H9 (cell line): ENCODE measurements at regions not wholly inside any gene's neighbourhood (a gene's known extent, or its start where the extent isn't known, plus 50 kb on each side); places are given as distances from the start of the nearest gene placed in this dataset.

Source experiments
- DNase-seq: peaks from one replicate; pipeline ENCODE4 v3.0.0-alpha.2; 2017
- H2AFZ ChIP-seq: one replicate; pipeline ENCODE4 v1.6.1; 2013; ENCODE audit warnings: mild to moderate bottlenecking, low read length, control low read depth, moderate library complexity
- H2AK5ac ChIP-seq: 2 replicates; pipeline ENCODE4 v1.6.1; 2013; ENCODE audit warnings: low read length, control low read depth, mixed read lengths; ENCODE audit not compliant: insufficient read length
- H2BK120ac ChIP-seq: one replicate; pipeline ENCODE4 v1.6.1; 2013; ENCODE audit warnings: low read depth, mild to moderate bottlenecking, low read length, control low read depth, inconsistent platforms; ENCODE audit not compliant: poor library complexity, severe bottlenecking
- H2BK12ac ChIP-seq: 2 replicates; pipeline ENCODE4 v1.6.1; 2013; ENCODE audit warnings: low read length, control low read depth, mixed read lengths, low read depth; ENCODE audit not compliant: insufficient read length
- H2BK15ac ChIP-seq: 2 replicates; pipeline ENCODE4 v1.6.1; 2013; ENCODE audit warnings: low read depth, low read length, control low read depth
- H2BK20ac ChIP-seq: one replicate; pipeline ENCODE4 v1.6.1; 2013; ENCODE audit warnings: low read depth, mild to moderate bottlenecking, low read length, control low read depth, inconsistent platforms; ENCODE audit not compliant: poor library complexity, severe bottlenecking
- H2BK5ac ChIP-seq: 2 replicates; pipeline ENCODE4 v1.6.1; 2013; ENCODE audit warnings: low read length, control low read depth, mixed read lengths; ENCODE audit not compliant: insufficient read length
- H3K14ac ChIP-seq: 2 replicates; pipeline ENCODE4 v1.6.1; 2013; ENCODE audit warnings: low read length, control low read depth; ENCODE audit not compliant: insufficient read depth
- H3K18ac ChIP-seq: 2 replicates; pipeline ENCODE4 v1.6.1; 2013; ENCODE audit warnings: low read depth, mild to moderate bottlenecking, mixed read lengths, low read length, control low read depth; ENCODE audit not compliant: insufficient read length
- H3K23ac ChIP-seq: 2 replicates; pipeline ENCODE4 v1.6.1; 2013; ENCODE audit warnings: low read length, control low read depth, mixed read lengths, low read depth; ENCODE audit not compliant: insufficient read length
- H3K23me2 ChIP-seq: 2 replicates; pipeline ENCODE4 v1.6.1; 2013; ENCODE audit warnings: low read depth, mild to moderate bottlenecking, mixed read lengths, low read length, control low read depth; ENCODE audit not compliant: insufficient read length, poor library complexity, severe bottlenecking
- H3K27ac ChIP-seq: 2 replicates; pipeline ENCODE4 v1.5.1; 2013; ENCODE audit warnings: low read length, control low read depth, mixed read lengths, low read depth; ENCODE audit not compliant: insufficient read length
- H3K27me3 ChIP-seq: 2 replicates; pipeline ENCODE4 v1.6.1; 2013; ENCODE audit warnings: low read length, control low read depth, inconsistent platforms; ENCODE audit not compliant: insufficient read depth
- H3K4ac ChIP-seq: 2 replicates; pipeline ENCODE4 v1.6.1; 2013; ENCODE audit warnings: low read depth, mild to moderate bottlenecking, control low read depth, inconsistent platforms, low read length, moderate library complexity
- H3K4me1 ChIP-seq: 2 replicates; pipeline ENCODE4 v1.6.1; 2013; ENCODE audit warnings: low read length, control low read depth, inconsistent platforms; ENCODE audit not compliant: insufficient read depth
- H3K4me2 ChIP-seq: 2 replicates; pipeline ENCODE4 v1.6.1; 2013; ENCODE audit warnings: low read length, control low read depth, mixed read lengths; ENCODE audit not compliant: insufficient read length, insufficient read depth
- H3K56ac ChIP-seq: 2 replicates; pipeline ENCODE4 v1.6.1; 2013; ENCODE audit warnings: low read depth, mild to moderate bottlenecking, mixed read lengths, low read length, control low read depth; ENCODE audit not compliant: insufficient read length
- H3K79me1 ChIP-seq: 2 replicates; pipeline ENCODE4 v1.6.1; 2013; ENCODE audit warnings: low read depth, mild to moderate bottlenecking, moderate library complexity, low read length, control low read depth, inconsistent platforms; ENCODE audit not compliant: insufficient read depth, poor library complexity, severe bottlenecking
- H3K79me2 ChIP-seq: 2 replicates; pipeline ENCODE4 v1.6.1; 2013; ENCODE audit warnings: low read length, control low read depth, inconsistent platforms; ENCODE audit not compliant: insufficient read depth
- H3K9ac ChIP-seq: 2 replicates; pipeline ENCODE4 v1.6.1; 2013; ENCODE audit warnings: low read length, control low read depth, mixed read lengths; ENCODE audit not compliant: insufficient read length; ENCODE audit errors: extremely low read depth
- H3K9me3 ChIP-seq: one replicate; pipeline ENCODE4 v1.6.1; 2013; ENCODE audit warnings: low read depth, low read length, inconsistent platforms; ENCODE audit not compliant: control insufficient read depth
- H3T11ph ChIP-seq: one replicate; pipeline ENCODE4 v1.6.1; 2013; ENCODE audit warnings: mild to moderate bottlenecking, low read length, control low read depth, inconsistent platforms
- H4K20me1 ChIP-seq: one replicate; pipeline ENCODE4 v1.6.1; 2013; ENCODE audit not compliant: control insufficient read depth, insufficient read length, insufficient read depth
- H4K5ac ChIP-seq: 2 replicates; pipeline ENCODE4 v1.6.1; 2013; ENCODE audit warnings: low read depth, mild to moderate bottlenecking, mixed read lengths, low read length, control low read depth; ENCODE audit not compliant: insufficient read length
- H4K8ac ChIP-seq: replicated peaks from 2 replicates; pipeline ENCODE4 v1.6.1; 2013; ENCODE audit warnings: low read length, control low read depth, mixed read lengths, low read depth; ENCODE audit not compliant: insufficient read length
- H4K91ac ChIP-seq: 2 replicates; pipeline ENCODE4 v1.6.1; 2013; ENCODE audit warnings: low read depth, mild to moderate bottlenecking, moderate library complexity, mixed read lengths, low read length, control low read depth; ENCODE audit not compliant: insufficient read length
- H3K27ac Mint-ChIP-seq, 3 experiments: 2 replicates in 2 of 3; 3 replicates in 1 of 3; pipeline ENCODE4 v1.8.0; 2020 to 2021; ENCODE audit warnings: mixed read lengths in 3 of 3, mild to moderate bottlenecking in 1 of 3, moderate library complexity in 1 of 3
- H3K27me3 Mint-ChIP-seq: 2 replicates; pipeline ENCODE4 v1.8.0; 2021; ENCODE audit warnings: low read depth, mild to moderate bottlenecking, moderate library complexity, mixed read lengths
- H3K36me3 Mint-ChIP-seq, 3 experiments: 2 replicates in 2 of 3; 3 replicates in 1 of 3; pipeline ENCODE4 v1.8.0; 2020 to 2021; ENCODE audit warnings: low read depth in 3 of 3, mixed read lengths in 3 of 3; ENCODE audit not compliant: insufficient read depth in 1 of 3
- H3K4me1 Mint-ChIP-seq, 2 experiments: 2 replicates each; pipeline ENCODE4 v1.8.0; 2020; ENCODE audit warnings: mixed read lengths in 2 of 2
- H3K4me3 Mint-ChIP-seq, 2 experiments: 2 replicates in 1 of 2; 3 replicates in 1 of 2; pipeline ENCODE4 v1.8.0; 2020 to 2021; ENCODE audit warnings: mild to moderate bottlenecking in 2 of 2, mixed read lengths in 2 of 2, moderate library complexity in 1 of 2
- H3K9me3 Mint-ChIP-seq, 2 experiments: 2 replicates in 1 of 2; 3 replicates in 1 of 2; pipeline ENCODE4 v1.8.0; 2020; ENCODE audit warnings: mild to moderate bottlenecking in 2 of 2, mixed read lengths in 2 of 2, moderate library complexity in 1 of 2
- CTCF ChIP-seq: fragments of 200-600 bp; sonication (generic); conservative IDR thresholded peaks from 3 replicates; pipeline ENCODE4 v1.8.0; 2021; ENCODE audit warnings: antibody characterized with exemption, mild to moderate bottlenecking
- WGBS: extraction: QIAGEN DNeasy Blood & Tissue Kit; methylation state at CpG from one replicate; pipeline ENCODE4 v1.1.7; 2013; ENCODE audit warnings: missing lambda C conversion rate, low lambda C conversion rate, mixed read lengths; ENCODE audit not compliant: insufficient read length; ENCODE audit errors: extremely low coverage; 5-methylcytosine and 5-hydroxymethylcytosine counted together

GRCh38 chr2:43068041-43068533 is 158.3 kb downstream of the ZFP36L2 start:
- H3K23ac ChIP-seq: no peak overlapping the region
- H3K56ac ChIP-seq: no peak overlapping the region
- H4K8ac ChIP-seq: no peak overlapping the region
- H4K91ac ChIP-seq: no peak overlapping the region
- H3T11ph ChIP-seq: no peak overlapping the region
- Mint-ChIP-seq H3K27me3 (peaks cover 6% of the 10 kb centered on the region; the same call in 1 of the 2 replicates), H3K4me3 (no peak overlapping the region), H3K27ac (peak overlapping the region in 2 of 3 experiments; percentile 31 to 35; a peak in 2 of 7 replicates), H3K4me1 (peaks cover 4 to 14% of the 10 kb centered on the region in 2 experiments; a peak in 3 of 4 replicates), H3K36me3 (peaks cover 2 to 8% (median 2%) of the 10 kb centered on the region in 3 experiments; a peak in 6 of 7 replicates), H3K9me3 (peaks cover 8 to 9% of the 10 kb centered on the region in 2 experiments)
- H2BK20ac ChIP-seq: no peak overlapping the region
- no CpG with 5 or more reads among the region's 51 CpGs for WGBS
- H4K5ac ChIP-seq: no peak overlapping the region
- no peak overlapping the region for H2AFZ ChIP-seq
- no peaks in the 10 kb centered on the region for H3K27me3 ChIP-seq
- no peaks in the 10 kb centered on the region for H4K20me1 ChIP-seq
- H3K79me1 ChIP-seq: no peaks in the 10 kb centered on the region
- no peak overlapping the region for H2BK120ac ChIP-seq
- no peak overlapping the region for H3K14ac ChIP-seq
- H3K18ac ChIP-seq: no peak overlapping the region
- H2AK5ac ChIP-seq: no peak overlapping the region
- H3K27ac ChIP-seq: no peak overlapping the region
- H2BK12ac ChIP-seq: no peak overlapping the region
- H3K4ac ChIP-seq: no peak overlapping the region
- no peaks in the 10 kb centered on the region for H3K4me1 ChIP-seq
- DNase-seq: peak; percentile 59
- H2BK5ac ChIP-seq: no peak overlapping the region
- H3K79me2 ChIP-seq: no peaks in the 10 kb centered on the region
- H2BK15ac ChIP-seq: no peak overlapping the region
- no peak overlapping the region for H3K9ac ChIP-seq
- H3K9me3 ChIP-seq: no peaks in the 10 kb centered on the region
- H3K23me2 ChIP-seq: no peaks in the 10 kb centered on the region
- H3K4me2 ChIP-seq: no peak overlapping the region
- no peak for TF ChIP-seq CTCF
